HCT116 (cell line): ENCODE measurements at regions not wholly inside any gene's neighbourhood (a gene's known extent, or its start where the extent isn't known, plus 50 kb on each side); places are given as distances from the start of the nearest gene placed in this dataset.

ENCODE experiments used
- ATAC-seq: fragments of 200-7000 bp; cut with Tn5 transposase; 2 replicates; pipeline ENCODE4 v1.9.1; 2020; ENCODE audit warnings: mild to moderate bottlenecking, moderate library complexity
- BruUV-seq: library from RNA; stranded (reverse); fragments of 400-500 nt; replicated peaks from 2 replicates; lab custom pipeline; 2021; lab: Mats Ljungman, UMichigan
- CTCF ChIA-PET: fragments of 300-600 bp; sonication (Branson Sonifier 250); formaldehyde crosslinking; loops from one replicate; lab custom pipeline; 2021; ENCODE audit warnings: antibody characterized with exemption; lab: Charles Lee
- POLR2A ChIA-PET: fragments of 300-600, 350-600 bp; sonication (Branson Sonifier 250); formaldehyde crosslinking; loops from one replicate; lab custom pipeline; 2021; ENCODE audit warnings: antibody characterized with exemption; lab: Charles Lee
- RAD21 ChIA-PET, 2 experiments: fragments of 300-600 bp; sonication (Branson Sonifier 250); formaldehyde crosslinking; loops; one replicate each; lab custom pipeline; 2023; ENCODE audit warnings: low total read pairs in 2 of 2; ENCODE audit not compliant: uncharacterized antibody in 2 of 2, unreplicated experiment in 2 of 2, low non-redundant PET in 1 of 2; lab: Charles Lee
- DNase-seq: peaks from one replicate; pipeline ENCODE4 v3.0.0-alpha.2; 2010; ENCODE audit warnings: low read depth, low spot score
- H2AFZ ChIP-seq: fragments of 200-600 bp; shearing (Covaris generic), sonication (generic); 2 replicates; pipeline ENCODE4 v1.6.1; 2017; ENCODE audit warnings: low read depth, mixed run types, mixed read lengths, antibody characterized with exemption, low read length; ENCODE audit not compliant: poor library complexity, severe bottlenecking
- H3K27ac ChIP-seq: 2 replicates; pipeline ENCODE4 v1.5.1; 2012; ENCODE audit warnings: low read depth, low read length
- H3K27me3 ChIP-seq: fragments of 200-600 bp; sonication (generic); 2 replicates; pipeline ENCODE4 v1.6.1; 2016; ENCODE audit warnings: mixed run types, low read length, mixed read lengths; ENCODE audit not compliant: insufficient read depth
- H3K36me3 ChIP-seq, 2 experiments: fragments of 200-500 bp in 1 of 2; fragments of 200-600 bp in 1 of 2; sonication (Bioruptor generic) in 1 of 2; sonication (generic) in 1 of 2; 2 replicates each; pipeline versions ENCODE4 v1.5.1 to v1.6.1; 2014 to 2016; ENCODE audit warnings: low read length in 2 of 2, inconsistent platforms in 1 of 2, mixed read lengths in 1 of 2, mixed run types in 1 of 2; ENCODE audit not compliant: insufficient read depth in 2 of 2, control insufficient read depth in 1 of 2
- H3K4me1 ChIP-seq, 2 experiments: fragments of 200-600 bp in 1 of 2; sonication (generic) in 1 of 2; 2 replicates each; pipeline versions ENCODE4 v1.5.1 to v1.6.1; 2012 to 2017; ENCODE audit warnings: low read length in 2 of 2, inconsistent platforms in 1 of 2, mild to moderate bottlenecking in 1 of 2, mixed read lengths in 1 of 2, mixed run types in 1 of 2, moderate library complexity in 1 of 2; ENCODE audit not compliant: insufficient read depth in 2 of 2, control insufficient read depth in 1 of 2
- H3K4me2 ChIP-seq: fragments of 200-600 bp; sonication (generic); 2 replicates; pipeline ENCODE4 v1.6.1; 2017; ENCODE audit warnings: mixed run types, low read length, mixed read lengths
- H3K4me3 ChIP-seq, 2 experiments: fragments of 200-600 bp in 1 of 2; sonication (generic) in 1 of 2; replicated peaks in 1 of 2; 2 replicates each; pipeline ENCODE4 v1.5.1; 2011 to 2016; ENCODE audit warnings: low read length in 2 of 2, control low read depth in 1 of 2, low read depth in 1 of 2, mild to moderate bottlenecking in 1 of 2, mixed read lengths in 1 of 2, mixed run types in 1 of 2
- H3K79me2 ChIP-seq: fragments of 200-600 bp; sonication (generic); 2 replicates; pipeline ENCODE4 v1.6.1; 2017; ENCODE audit warnings: mild to moderate bottlenecking, mixed run types, low read length, moderate library complexity, mixed read lengths; ENCODE audit not compliant: insufficient read depth
- H3K9ac ChIP-seq: fragments of 200-600 bp; sonication (generic); 2 replicates; pipeline ENCODE4 v1.6.1; 2016; ENCODE audit warnings: low read length, mixed read lengths
- H3K9me2 ChIP-seq: fragments of 200-600 bp; sonication (generic), shearing (Covaris generic); 2 replicates; pipeline ENCODE4 v1.6.1; 2017; ENCODE audit warnings: mixed run types, mild to moderate bottlenecking, moderate library complexity; ENCODE audit not compliant: insufficient read depth
- H3K9me3 ChIP-seq, 2 experiments: fragments of 200-500 bp in 1 of 2; fragments of 200-600 bp in 1 of 2; sonication (Bioruptor generic) in 1 of 2; sonication (generic) in 1 of 2; 2 replicates each; pipeline ENCODE4 v1.6.1; 2014 to 2017; ENCODE audit warnings: low read length in 2 of 2, mixed read lengths in 2 of 2, inconsistent platforms in 1 of 2, low read depth in 1 of 2, mild to moderate bottlenecking in 1 of 2, mixed run types in 1 of 2, moderate library complexity in 1 of 2; ENCODE audit not compliant: control insufficient read depth in 1 of 2, insufficient read depth in 1 of 2
- H4K20me1 ChIP-seq: fragments of 200-600 bp; sonication (generic), shearing (Covaris generic); 2 replicates; pipeline ENCODE4 v1.6.1; 2017; ENCODE audit warnings: mixed run types, mild to moderate bottlenecking, moderate library complexity; ENCODE audit not compliant: insufficient read depth
- ATF3 ChIP-seq: IDR thresholded peaks from 2 replicates; pipeline ENCODE4 v1.6.1; 2012
- CBX3 ChIP-seq: IDR thresholded peaks from 2 replicates; pipeline ENCODE4 v1.6.1; 2012; ENCODE audit warnings: low read depth
- CEBPB ChIP-seq: IDR thresholded peaks from 2 replicates; pipeline ENCODE4 v1.6.1; 2012; ENCODE audit warnings: low read depth
- CTCF ChIP-seq, 3 experiments: fragments of 200-600 bp in 1 of 3; sonication (generic) in 1 of 3; IDR thresholded peaks in 2 of 3; conservative IDR thresholded peaks in 1 of 3; 2 replicates each; pipeline ENCODE4 v1.5.1; 2012 to 2017; ENCODE audit warnings: low read depth in 2 of 3, low read length in 2 of 3, antibody characterized with exemption in 1 of 3, borderline replicate concordance in 1 of 3, control low read depth in 1 of 3, mild to moderate bottlenecking in 1 of 3, mixed read lengths in 1 of 3, mixed run types in 1 of 3, moderate library complexity in 1 of 3; ENCODE audit not compliant: insufficient read depth in 1 of 3
- EGR1 ChIP-seq: IDR thresholded peaks from 2 replicates; pipeline ENCODE4 v1.6.1; 2012; ENCODE audit warnings: low read depth
- ELF1 ChIP-seq: IDR thresholded peaks from 2 replicates; pipeline ENCODE4 v1.6.1; 2012; ENCODE audit warnings: low read depth, borderline replicate concordance
- EZH2 ChIP-seq: fragments of 200-600 bp; sonication (generic); IDR thresholded peaks from 2 replicates; pipeline ENCODE4 v1.6.1; 2017; ENCODE audit warnings: antibody characterized with exemption, mixed run types
- FOSL1 ChIP-seq: IDR thresholded peaks from 2 replicates; pipeline ENCODE4 v1.6.1; 2012; ENCODE audit warnings: low read depth
- JUND ChIP-seq: IDR thresholded peaks from 2 replicates; pipeline ENCODE4 v1.6.1; 2012
- MAX ChIP-seq: IDR thresholded peaks from 2 replicates; pipeline ENCODE4 v1.6.1; 2012
- POLR2A ChIP-seq: IDR thresholded peaks from 2 replicates; pipeline ENCODE4 v1.7.0; 2011; ENCODE audit warnings: borderline replicate concordance; ENCODE audit not compliant: insufficient read depth, insufficient read length; ENCODE audit errors: extremely low read depth
- RAD21 ChIP-seq: IDR thresholded peaks from 2 replicates; pipeline ENCODE4 v1.6.1; 2012; ENCODE audit warnings: low read depth, mild to moderate bottlenecking
- REST ChIP-seq: IDR thresholded peaks from 2 replicates; pipeline ENCODE4 v1.6.1; 2012; ENCODE audit warnings: low read depth
- SIN3A ChIP-seq: IDR thresholded peaks from 2 replicates; pipeline ENCODE4 v1.6.1; 2012; ENCODE audit warnings: low read depth
- SP1 ChIP-seq: IDR thresholded peaks from 2 replicates; pipeline ENCODE4 v1.6.1; 2012; ENCODE audit warnings: low read depth
- SRF ChIP-seq: IDR thresholded peaks from 2 replicates; pipeline ENCODE4 v1.6.1; 2012; ENCODE audit warnings: low read depth
- TCF7L2 ChIP-seq: IDR thresholded peaks from 2 replicates; pipeline ENCODE4 v1.7.0; 2011; ENCODE audit warnings: borderline replicate concordance, inconsistent platforms; ENCODE audit not compliant: insufficient read depth, insufficient read length; ENCODE audit errors: extremely low read depth
- YY1 ChIP-seq: IDR thresholded peaks from 2 replicates; pipeline ENCODE4 v1.6.1; 2011; ENCODE audit warnings: low read length, low read depth, moderate library complexity, mild to moderate bottlenecking; ENCODE audit not compliant: insufficient replicate concordance; ENCODE audit errors: extremely low read depth
- ZNF274 ChIP-seq: fragments of 200-500 bp; sonication (Bioruptor generic); IDR thresholded peaks from 2 replicates; pipeline ENCODE4 v1.6.1; 2014; ENCODE audit warnings: mild to moderate bottlenecking, low read depth, low read length, inconsistent platforms
- intact Hi-C: fragments of 100-400 bp; cut with micrococcal nuclease; formaldehyde crosslinking; loops from 2 replicates; pipeline ENCODE4 v1.10.0; 2022

- POLR2A ChIA-PET: no interaction called here
- TF ChIP-seq SP1: no peak
- no peak for TF ChIP-seq MAX
- no peak for TF ChIP-seq POLR2A
- no peak for TF ChIP-seq CTCF (IDR thresholded peaks at IDR 0.05 in 2 of 3, conservative IDR thresholded peaks at IDR 0.05 in 1 of 3; ENCODE audit: borderline replicate concordance in 1 of 3, insufficient read depth in 1 of 3, low read depth in 2 of 3, low read length in 2 of 3)
- TF ChIP-seq SRF: no peak
- TF ChIP-seq YY1: no peak
- TF ChIP-seq TCF7L2: no peak
- TF ChIP-seq ELF1: no peak
- TF ChIP-seq JUND: no peak
- no peak for TF ChIP-seq EZH2
- TF ChIP-seq RAD21: no peak
- no peak for TF ChIP-seq SIN3A
- no peak for TF ChIP-seq EGR1
- no peak for TF ChIP-seq ATF3
- TF ChIP-seq CEBPB: no peak
- TF ChIP-seq FOSL1: no peak
- TF ChIP-seq CBX3: no peak
- no peak for TF ChIP-seq ZNF274
- no peak for TF ChIP-seq REST
- TF ChIP-seq, all 23 proteins: peak for 0
- H3K36me3 ChIP-seq: no peaks in the 10 kb centered on the region
- ChIA-PET RAD21 (no interaction called here), CTCF (no interaction called here)
- no peak for ATAC-seq
- H3K4me1 ChIP-seq: no peaks in the 10 kb centered on the region
- no peak for DNase-seq
- no peak overlapping the region for H3K27ac ChIP-seq
- no peaks in the 10 kb centered on the region for H4K20me1 ChIP-seq
- H2AFZ ChIP-seq: no peak overlapping the region
- H3K9me3 ChIP-seq: no peaks in the 10 kb centered on the region
- no peak overlapping the region for H3K4me3 ChIP-seq
- no peaks in the 10 kb centered on the region for H3K9me2 ChIP-seq
- no peak overlapping the region for H3K4me2 ChIP-seq
- H3K79me2 ChIP-seq: no peaks in the 10 kb centered on the region
- BruUV-seq: no TSS peak
- no peak overlapping the region for H3K9ac ChIP-seq
- intact Hi-C loops: no loop called here
- H3K27me3 ChIP-seq: peaks cover 4% of the 10 kb centered on the region; the same call in 1 of the 2 replicates
Observed at GRCh38 chr2:118678985-118679384, 168.5 kb downstream of the EN1 start.
